IPS-NIHi11 (cell line): ENCODE measurements at regions not wholly inside any gene's neighbourhood (a gene's known extent, or its start where the extent isn't known, plus 50 kb on each side); places are given as distances from the start of the nearest gene placed in this dataset.

Experiments
- DNase-seq: peaks from one replicate; pipeline ENCODE4 v3.0.0; 2012; ENCODE audit warnings: mixed read lengths, low spot score

GRCh38 chr20:24334830-24335229 is 134.6 kb upstream of the SYNDIG1 start:
- DNase-seq = no peak

- DNase-seq = no peak
These were observed 136.5 kb upstream of the SYNDIG1 start for GRCh38 chr20:24332956-24333355.

- DNase-seq = no peak
These were observed 137.5 kb upstream of the SYNDIG1 start for GRCh38 chr20:24331939-24332338.

- DNase-seq = no peak
These were observed 140.5 kb upstream of the SYNDIG1 start for GRCh38 chr20:24328901-24329300.

GRCh38 chr20:24321973-24322372 is 147.5 kb upstream of the SYNDIG1 start:
- no peak for DNase-seq

GRCh38 chr20:24318569-24319352 is 150.7 kb upstream of the SYNDIG1 start:
- DNase-seq = no peak

- DNase-seq = no peak
These were observed 152.2 kb upstream of the SYNDIG1 start for GRCh38 chr20:24317224-24317623.

- no peak for DNase-seq
These were observed 152.7 kb upstream of the SYNDIG1 start for GRCh38 chr20:24316731-24317130.

GRCh38 chr20:24314053-24314452 is 155.4 kb upstream of the SYNDIG1 start:
- DNase-seq = no peak

GRCh38 chr20:24309596-24309995 is 159.8 kb upstream of the SYNDIG1 start:
- DNase-seq = no peak

GRCh38 chr20:24305371-24305770 is 164.1 kb upstream of the SYNDIG1 start:
- no peak for DNase-seq

GRCh38 chr20:24304291-24304690 is 165.1 kb upstream of the SYNDIG1 start:
- DNase-seq = no peak

GRCh38 chr20:24303393-24304170 is 165.8 kb upstream of the SYNDIG1 start:
- no peak for DNase-seq

GRCh38 chr20:24297993-24298392 is 171.4 kb upstream of the SYNDIG1 start:
- DNase-seq = no peak

GRCh38 chr20:24296477-24297261 is 172.8 kb upstream of the SYNDIG1 start:
- DNase-seq = no peak

GRCh38 chr20:24291014-24291413 is 178.4 kb upstream of the SYNDIG1 start:
- no peak for DNase-seq

- peak; percentile 49 for DNase-seq
These were observed 179.5 kb upstream of the SYNDIG1 start for GRCh38 chr20:24289737-24290481.

GRCh38 chr20:24283186-24283585 is 186.2 kb upstream of the SYNDIG1 start:
- DNase-seq = no peak

- no peak for DNase-seq
These were observed 192.2 kb upstream of the SYNDIG1 start for GRCh38 chr20:24277196-24277595.

- DNase-seq = no peak
These were observed 193.3 kb upstream of the SYNDIG1 start for GRCh38 chr20:24275946-24276705.

GRCh38 chr20:24273251-24273650 is 196.2 kb upstream of the SYNDIG1 start:
- DNase-seq = no peak
